Duodenal mucosa (tissue), 2 donors: ENCODE measurements at regions not wholly inside any gene's neighbourhood (a gene's known extent, or its start where the extent isn't known, plus 50 kb on each side); places are given as distances from the start of the nearest gene placed in this dataset.

Experiments used
- H3K27ac ChIP-seq: one replicate; pipeline ENCODE4 v1.7.0; 2013; ENCODE audit warnings: low read depth, low read length
- H3K27me3 ChIP-seq, 2 donors: one replicate each; pipeline ENCODE4 v1.7.0; 2013; ENCODE audit warnings: low read length in 2 of 2, control low read depth in 1 of 2; ENCODE audit not compliant: insufficient read depth in 2 of 2, control insufficient read depth in 1 of 2
- H3K36me3 ChIP-seq, 2 donors: one replicate each; pipeline ENCODE4 v1.7.0; 2013; ENCODE audit warnings: low read length in 2 of 2, control low read depth in 1 of 2; ENCODE audit not compliant: insufficient read depth in 2 of 2, control insufficient read depth in 1 of 2
- H3K4me1 ChIP-seq, 2 donors: one replicate each; pipeline ENCODE4 v1.7.0; 2013; ENCODE audit warnings: low read length in 2 of 2, control low read depth in 1 of 2; ENCODE audit not compliant: insufficient read depth in 2 of 2, control insufficient read depth in 1 of 2
- H3K4me3 ChIP-seq, 2 donors: one replicate each; pipeline ENCODE4 v1.7.0; 2013; ENCODE audit warnings: low read length in 2 of 2, low read depth in 1 of 2
- H3K9ac ChIP-seq, 2 donors: one replicate each; pipeline ENCODE4 v1.7.0; 2013; ENCODE audit warnings: low read length in 2 of 2, low read depth in 1 of 2
- H3K9me3 ChIP-seq, 2 donors: one replicate each; pipeline ENCODE4 v1.7.0; 2013; ENCODE audit warnings: low read length in 2 of 2, control low read depth in 1 of 2; ENCODE audit not compliant: control insufficient read depth in 1 of 2

- Histone ChIP-seq H3K4me1 (no peaks in the 10 kb centered on the region), H3K4me3 (no peak overlapping the region), H3K9me3 (no peaks in the 10 kb centered on the region), H3K27me3 (peaks cover 4 to 5% of the 10 kb centered on the region in 2 donors), H3K27ac (no peak overlapping the region), H3K9ac (no peak overlapping the region), H3K36me3 (no peaks in the 10 kb centered on the region)
Observed at GRCh38 chr2:240225660-240226475, 85.4 kb upstream of the OTOS start.

GRCh38 chr2:240226672-240227537 is 86.4 kb upstream of the OTOS start:
- H3K4me1 ChIP-seq: no peaks in the 10 kb centered on the region
- H3K4me3 ChIP-seq: no peak overlapping the region
- H3K36me3 ChIP-seq: no peaks in the 10 kb centered on the region
- peaks cover 4 to 5% of the 10 kb centered on the region in 2 donors for H3K27me3 ChIP-seq
- H3K9ac ChIP-seq: no peak overlapping the region
- no peaks in the 10 kb centered on the region for H3K9me3 ChIP-seq
- H3K27ac ChIP-seq: no peak overlapping the region

- Histone ChIP-seq H3K9ac (no peak overlapping the region), H3K9me3 (no peaks in the 10 kb centered on the region), H3K27me3 (peaks cover 4 to 5% of the 10 kb centered on the region in 2 donors), H3K4me3 (no peak overlapping the region), H3K4me1 (no peaks in the 10 kb centered on the region), H3K36me3 (no peaks in the 10 kb centered on the region), H3K27ac (no peak overlapping the region)
Observed at GRCh38 chr2:240227538-240228428, 87.3 kb upstream of the OTOS start.

GRCh38 chr2:240229005-240229404 is 88.5 kb upstream of the OTOS start:
- H3K27ac ChIP-seq: no peak overlapping the region
- no peaks in the 10 kb centered on the region for H3K36me3 ChIP-seq
- H3K9ac ChIP-seq: no peak overlapping the region
- peaks cover 4 to 5% of the 10 kb centered on the region in 2 donors for H3K27me3 ChIP-seq
- no peak overlapping the region for H3K4me3 ChIP-seq
- no peaks in the 10 kb centered on the region for H3K4me1 ChIP-seq
- no peaks in the 10 kb centered on the region for H3K9me3 ChIP-seq

GRCh38 chr2:240229603-240230235 is 89.3 kb upstream of the OTOS start:
- H3K4me1 ChIP-seq: no peaks in the 10 kb centered on the region
- no peak overlapping the region for H3K27ac ChIP-seq
- no peaks in the 10 kb centered on the region for H3K36me3 ChIP-seq
- H3K9ac ChIP-seq: no peak overlapping the region
- no peaks in the 10 kb centered on the region for H3K9me3 ChIP-seq
- no peak overlapping the region for H3K4me3 ChIP-seq
- H3K27me3 ChIP-seq: peaks cover 4 to 5% of the 10 kb centered on the region in 2 donors

- Histone ChIP-seq H3K4me3 (no peak overlapping the region), H3K36me3 (no peaks in the 10 kb centered on the region), H3K9me3 (no peaks in the 10 kb centered on the region), H3K4me1 (no peaks in the 10 kb centered on the region), H3K9ac (no peak overlapping the region), H3K27ac (no peak overlapping the region), H3K27me3 (peaks cover 0 to under 1% of the 10 kb centered on the region in 2 donors)
Observed at GRCh38 chr2:240230291-240230931, 90.0 kb upstream of the OTOS start.

- no peaks in the 10 kb centered on the region for H3K9me3 ChIP-seq
- no peaks in the 10 kb centered on the region for H3K4me1 ChIP-seq
- H3K36me3 ChIP-seq: no peaks in the 10 kb centered on the region
- H3K27ac ChIP-seq: no peak overlapping the region
- no peak overlapping the region for H3K9ac ChIP-seq
- no peaks in the 10 kb centered on the region for H3K27me3 ChIP-seq
- no peak overlapping the region for H3K4me3 ChIP-seq
Observed at GRCh38 chr2:240231838-240232244, 91.4 kb upstream of the OTOS start.

- H3K4me1 ChIP-seq: no peaks in the 10 kb centered on the region
- H3K27me3 ChIP-seq: no peaks in the 10 kb centered on the region
- H3K9ac ChIP-seq: no peak overlapping the region
- no peaks in the 10 kb centered on the region for H3K36me3 ChIP-seq
- H3K27ac ChIP-seq: no peak overlapping the region
- no peak overlapping the region for H3K4me3 ChIP-seq
- no peaks in the 10 kb centered on the region for H3K9me3 ChIP-seq
Observed at GRCh38 chr2:240232264-240232915, 91.9 kb upstream of the OTOS start.
